ENCODE measurements at regions not wholly inside any gene's neighbourhood (a gene's known extent, or its start where the extent isn't known, plus 50 kb on each side); places are given as distances from the start of the nearest gene placed in this dataset.

DNA sequence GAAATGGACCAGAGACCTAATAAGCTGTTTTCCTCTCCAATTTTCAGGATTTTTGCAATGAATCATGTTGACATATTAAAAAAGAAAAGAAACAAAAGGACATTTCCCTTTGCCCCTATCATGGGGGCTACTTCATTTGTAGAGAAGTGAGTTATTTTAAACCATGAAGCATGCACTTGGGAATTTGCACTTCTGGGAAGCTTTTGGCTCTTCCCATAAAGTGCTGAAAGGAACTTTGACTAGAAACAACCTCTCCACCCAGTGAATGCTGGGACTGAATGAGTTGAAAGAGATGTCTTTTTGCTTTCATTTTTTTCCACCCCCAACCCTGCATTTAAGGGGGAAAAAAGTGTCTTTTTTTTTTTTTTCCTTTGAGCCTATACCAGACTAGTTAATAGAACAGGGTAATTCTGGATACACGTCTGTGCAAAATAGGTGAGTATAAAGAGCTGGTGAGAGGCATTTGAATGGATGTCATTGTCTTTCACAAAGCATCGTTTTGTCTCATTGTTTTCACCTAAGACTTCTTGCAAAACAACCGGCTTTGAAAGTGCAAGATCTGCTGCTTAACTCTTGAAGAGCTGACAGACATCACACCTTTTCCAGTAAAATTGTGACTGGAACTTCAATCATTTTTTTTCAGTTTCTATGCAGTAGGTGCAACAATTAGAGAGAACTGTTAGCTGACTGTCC is 138.7 kb upstream of the BACH2 start:
- no peak for DNase-seq (ENCODE audit: low read depth)

DNA sequence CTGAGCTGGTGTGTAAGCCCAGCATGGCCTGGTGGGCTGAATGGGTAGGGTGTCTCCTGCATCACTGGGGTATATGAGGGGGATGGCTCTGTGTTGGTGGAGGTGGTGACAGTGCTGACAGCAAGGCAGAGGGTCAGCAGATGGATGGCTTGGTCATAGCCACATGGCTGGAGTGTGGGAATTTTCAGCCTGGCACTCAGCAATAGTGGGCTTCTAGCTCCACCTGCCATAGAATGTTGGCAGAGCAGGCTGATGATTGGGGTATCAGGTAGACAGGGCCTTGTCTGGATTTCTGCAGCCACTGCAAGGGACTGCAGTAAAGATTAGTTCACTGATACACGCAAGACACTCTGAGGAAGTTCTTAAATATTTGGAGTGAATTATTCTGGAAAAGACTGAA is 137.5 kb upstream of the BACH2 start:
- DNase-seq (ENCODE audit: low read depth) = no peak

DNA sequence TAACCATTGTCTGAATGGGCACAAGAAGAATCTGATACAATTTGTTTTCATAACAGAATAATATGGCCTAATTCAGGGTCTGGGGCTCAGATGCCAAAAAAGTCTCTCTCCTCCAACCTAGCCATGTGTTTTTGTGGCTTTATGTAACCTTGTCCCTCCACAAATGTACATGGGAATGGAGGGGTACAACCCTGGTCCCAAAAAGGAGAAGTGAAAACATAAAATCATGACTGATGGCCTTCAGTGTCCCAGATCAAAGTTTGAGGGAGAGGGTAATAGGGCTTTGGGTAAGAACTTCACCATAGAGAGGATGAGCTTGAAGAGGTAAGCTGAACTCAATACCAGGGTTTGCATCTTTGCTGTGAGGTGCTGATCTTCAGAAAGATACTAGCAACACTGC is 136.3 kb upstream of the BACH2 start:
- no peak for DNase-seq (ENCODE audit: low read depth)

DNA sequence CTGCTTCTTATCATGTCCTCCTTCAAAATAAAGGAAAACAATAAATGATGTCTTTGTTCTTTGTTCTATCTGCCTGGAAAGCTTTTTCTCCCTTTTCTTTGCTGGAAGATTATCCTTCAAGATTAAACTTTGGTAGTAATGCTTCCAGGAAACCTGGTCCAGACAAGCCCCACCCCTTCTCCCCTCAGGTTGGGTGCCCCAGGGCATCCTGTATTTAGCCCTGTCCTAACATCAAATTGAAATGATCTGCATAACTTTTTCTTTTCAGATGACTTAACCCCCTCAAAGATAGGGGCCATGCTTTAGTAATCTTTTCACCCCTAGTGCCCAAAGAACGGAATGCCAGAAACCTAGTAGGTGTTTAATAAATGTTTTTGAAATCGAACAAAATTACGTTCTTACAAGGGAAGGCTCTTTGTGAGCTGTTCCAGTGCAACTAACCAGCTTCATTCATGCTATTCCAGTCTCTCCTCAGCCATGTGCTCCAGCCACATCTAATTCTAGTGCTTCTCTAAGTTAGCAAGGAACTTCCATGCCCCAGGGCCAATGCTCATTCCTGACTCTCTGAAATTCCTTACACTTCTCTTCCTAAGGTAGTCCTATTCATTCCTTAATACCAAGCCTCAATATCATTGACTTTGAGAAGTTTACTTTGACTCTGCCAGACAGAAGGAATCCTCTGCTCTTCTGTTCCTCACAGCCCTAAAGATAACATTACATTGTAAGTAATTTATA is 135.6 kb upstream of the BACH2 start:
- DNase-seq (ENCODE audit: low read depth) = no peak

DNA sequence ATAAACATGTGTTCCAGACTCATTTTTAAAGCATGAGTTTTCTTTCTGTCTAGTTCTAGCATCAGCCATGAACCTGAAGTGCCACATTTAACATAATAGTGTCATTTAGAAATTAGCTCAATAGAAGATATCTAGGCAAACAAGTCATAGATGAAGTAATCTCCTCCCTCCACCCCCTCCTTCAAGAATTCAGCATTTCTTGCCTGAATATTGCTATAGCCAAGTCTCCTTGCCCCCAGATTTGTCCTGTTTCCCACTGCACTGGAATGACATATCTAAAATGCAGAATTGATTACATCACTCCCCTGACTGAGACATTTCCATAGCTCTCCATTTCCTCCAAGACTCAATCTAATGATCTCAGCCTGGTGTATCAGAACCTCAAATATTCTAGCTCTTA is 134.9 kb upstream of the BACH2 start:
- DNase-seq (ENCODE audit: low read depth) = no peak

DNA sequence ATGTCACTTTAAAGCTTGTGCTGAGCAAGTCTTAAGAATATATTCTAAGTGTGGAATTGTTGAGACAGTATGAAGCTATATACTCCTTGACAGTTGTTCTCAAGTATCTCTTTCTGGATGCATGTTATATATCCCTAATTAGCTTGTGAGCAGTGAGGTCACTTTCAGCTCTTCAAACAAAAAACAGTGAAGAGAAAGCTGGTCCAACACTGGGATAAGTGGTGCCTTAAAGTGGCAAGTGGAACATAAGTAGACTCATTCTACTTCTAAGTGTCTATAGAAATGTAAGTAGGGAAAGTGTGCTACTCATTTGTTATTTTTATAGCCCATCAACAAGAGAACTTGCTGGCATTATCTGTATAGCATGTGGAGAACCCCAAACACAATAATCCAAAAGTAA is 133.1 kb upstream of the BACH2 start:
- no peak for DNase-seq (ENCODE audit: low read depth)

DNA sequence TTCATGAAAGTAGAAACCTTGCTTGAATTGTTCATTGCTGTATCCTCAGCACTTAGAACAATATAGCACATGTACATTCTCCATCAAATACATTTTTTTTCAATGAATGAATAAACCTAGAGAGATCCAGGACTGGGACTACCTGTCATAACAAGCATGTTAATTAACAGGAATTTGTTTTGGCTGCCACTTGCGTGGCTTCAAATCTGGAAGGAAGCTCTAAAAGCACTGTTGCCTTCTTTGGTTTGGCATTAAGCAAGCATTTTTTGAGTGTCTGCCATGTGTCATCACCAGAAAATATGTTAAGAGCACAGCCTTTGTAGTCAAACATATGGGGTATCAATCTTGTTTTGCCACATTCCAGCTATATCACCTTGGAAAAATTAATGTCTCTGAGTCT is 131.9 kb upstream of the BACH2 start:
- DNase-seq (ENCODE audit: low read depth) = no peak

DNA sequence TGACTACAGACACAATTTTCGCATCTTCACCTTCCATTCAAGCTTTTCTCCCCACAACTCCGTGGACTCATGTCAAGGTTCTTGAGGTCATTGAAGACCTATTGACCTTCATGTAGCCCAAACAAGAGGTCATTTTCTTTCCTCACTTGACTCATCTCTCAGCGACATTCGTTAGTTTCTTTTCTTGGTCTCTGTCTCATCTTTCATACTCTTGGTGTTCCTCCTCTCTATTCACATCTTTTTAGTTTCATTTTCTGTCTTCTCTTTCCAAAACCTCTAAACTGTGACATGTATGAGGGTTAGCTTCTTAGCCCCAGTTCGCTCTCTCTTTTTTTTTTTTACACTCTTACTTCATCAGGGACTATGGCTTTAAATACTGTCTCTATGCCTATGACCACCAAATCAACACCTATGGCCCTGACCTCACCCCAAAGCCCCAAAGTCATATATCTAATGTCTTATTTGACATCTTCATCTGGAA is 128.6 kb upstream of the BACH2 start:
- DNase-seq (ENCODE audit: low read depth) = no peak

DNA sequence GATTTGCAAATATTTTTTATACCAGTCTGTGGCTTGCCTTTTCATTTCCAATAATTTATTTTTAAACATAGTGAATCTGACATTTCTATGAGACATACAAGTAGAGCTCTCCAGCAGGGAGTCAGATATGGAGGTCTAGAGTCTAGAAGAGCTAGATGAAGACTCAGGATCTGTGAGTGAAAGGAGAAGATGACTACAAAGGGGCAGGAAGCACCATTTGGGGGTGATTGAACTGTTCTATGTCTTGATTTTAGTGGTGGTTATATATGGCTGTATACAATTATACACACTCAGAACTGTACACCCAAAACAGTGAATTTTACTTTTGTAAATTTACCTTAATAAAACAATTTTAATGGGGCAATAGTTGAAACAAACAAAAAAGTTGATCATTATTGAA is 127.9 kb upstream of the BACH2 start:
- no peak for DNase-seq (ENCODE audit: low read depth)

DNA sequence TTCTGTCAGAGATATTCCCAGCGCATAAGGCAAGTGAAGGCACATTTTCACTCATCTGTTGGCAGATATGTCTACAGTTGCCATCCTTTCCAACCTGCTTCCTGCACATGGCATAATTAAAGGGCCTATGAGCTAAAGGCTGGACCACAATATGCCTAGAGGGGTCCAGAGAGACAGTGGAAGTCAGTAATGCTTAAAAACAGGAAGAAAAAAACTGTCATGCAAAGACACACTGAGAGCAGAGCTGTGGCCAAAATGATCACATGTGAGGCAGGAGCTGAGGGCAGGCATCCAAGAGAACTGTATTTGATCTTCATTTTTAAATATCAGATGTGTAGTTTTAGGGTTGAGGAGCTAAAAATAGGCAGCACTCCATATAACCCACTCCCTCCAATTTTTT is 125.0 kb upstream of the BACH2 start:
- DNase-seq (ENCODE audit: low read depth) = no peak

DNA sequence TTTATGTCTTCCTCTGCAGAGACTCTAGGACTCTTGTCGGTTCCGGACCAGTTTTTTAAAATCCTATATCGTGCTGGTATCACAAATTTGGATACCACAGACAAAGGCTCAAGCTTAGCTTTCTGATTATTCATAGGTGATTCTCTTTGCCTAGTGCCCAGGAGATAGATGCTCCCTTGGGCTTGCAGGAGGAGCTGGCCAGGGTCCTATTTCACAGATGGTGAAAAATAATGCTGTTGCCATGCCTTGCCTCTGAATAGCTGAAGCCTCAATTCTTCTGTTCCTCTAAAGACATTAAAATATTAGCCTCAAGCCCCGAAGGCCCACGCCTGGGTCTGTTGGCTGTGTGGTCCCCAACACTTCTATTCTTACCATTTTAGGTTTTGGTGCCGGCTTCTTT is 123.9 kb upstream of the BACH2 start:
- DNase-seq (ENCODE audit: low read depth) = no peak

DNA sequence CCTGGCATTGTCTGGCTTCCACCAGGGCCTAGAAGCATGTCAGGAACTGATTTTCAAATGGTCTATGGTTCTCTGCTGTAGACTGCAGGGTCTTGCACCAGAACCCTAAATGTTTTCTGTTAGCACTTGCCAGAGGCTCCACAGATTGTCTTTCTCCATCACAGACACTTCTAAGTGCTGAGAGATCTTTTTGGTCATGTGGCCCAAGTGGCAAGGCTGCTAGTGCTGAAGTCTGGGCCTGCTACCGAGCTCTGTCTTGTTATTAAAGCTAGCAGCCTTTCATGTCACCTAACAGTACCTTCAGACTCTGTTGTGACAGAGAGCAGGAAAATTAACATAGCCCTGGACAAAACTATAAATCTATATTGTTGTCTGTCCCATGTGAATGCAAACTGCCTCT is 120.7 kb upstream of the BACH2 start:
- no peak for DNase-seq (ENCODE audit: low read depth)

DNA sequence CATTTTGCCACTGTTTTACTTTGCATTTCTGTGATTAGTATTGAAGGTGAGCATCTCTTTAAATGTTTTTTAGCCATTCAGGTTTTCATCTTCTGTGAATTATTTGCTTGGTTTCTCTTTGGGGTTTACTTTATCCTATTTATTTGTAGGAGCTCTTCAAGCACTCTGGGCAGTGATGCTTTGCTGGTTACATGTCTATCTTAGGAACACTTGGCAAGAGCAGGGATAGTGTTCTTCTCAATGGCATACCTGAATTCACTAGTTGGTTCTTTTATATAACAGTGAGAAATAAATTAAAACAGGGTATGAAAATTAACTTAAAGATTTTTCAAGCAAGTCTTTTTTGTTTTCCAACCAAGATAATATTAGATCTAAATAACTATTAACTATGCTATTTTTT is 119.7 kb upstream of the BACH2 start:
- no peak for DNase-seq (ENCODE audit: low read depth)

DNA sequence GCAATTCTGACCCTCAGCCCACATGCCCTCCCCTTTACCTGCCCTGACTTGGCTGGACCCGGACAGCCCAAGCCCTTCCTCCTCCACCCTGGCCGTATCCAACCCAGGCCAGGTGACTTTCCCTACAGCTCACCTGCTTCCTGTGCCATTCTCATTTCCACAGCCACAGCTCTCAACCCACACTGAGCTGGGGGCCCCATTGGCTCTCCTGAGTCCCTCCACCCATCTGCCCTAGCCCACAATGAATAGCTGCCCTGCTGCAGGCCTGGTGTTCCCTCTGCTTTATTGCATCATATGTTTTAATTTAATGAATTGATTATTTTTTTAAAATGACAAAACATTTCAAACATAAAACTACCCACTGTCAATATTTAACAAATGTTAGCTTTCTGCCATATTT is 118.5 kb upstream of the BACH2 start:
- no peak for DNase-seq (ENCODE audit: low read depth)

DNA sequence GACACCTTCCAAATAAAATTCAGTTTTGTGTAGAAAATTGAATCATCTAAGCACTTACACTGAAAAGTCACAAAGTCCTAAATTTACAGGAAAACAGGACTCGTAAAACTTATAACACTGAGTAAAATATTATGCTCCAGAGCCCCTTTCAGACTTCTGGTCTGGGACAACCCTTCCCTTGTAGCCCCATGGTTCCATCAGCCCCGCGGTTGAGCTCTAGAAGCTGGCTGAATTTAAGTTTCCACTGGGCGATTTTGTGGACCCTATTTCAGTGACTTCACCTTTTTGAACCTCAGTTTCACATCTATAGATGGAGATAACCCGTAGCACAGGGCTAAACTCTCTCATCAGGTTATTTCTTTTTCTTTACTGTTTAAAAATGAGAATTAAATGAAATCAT is 117.7 kb upstream of the BACH2 start:
- no peak for DNase-seq (ENCODE audit: low read depth)

DNA sequence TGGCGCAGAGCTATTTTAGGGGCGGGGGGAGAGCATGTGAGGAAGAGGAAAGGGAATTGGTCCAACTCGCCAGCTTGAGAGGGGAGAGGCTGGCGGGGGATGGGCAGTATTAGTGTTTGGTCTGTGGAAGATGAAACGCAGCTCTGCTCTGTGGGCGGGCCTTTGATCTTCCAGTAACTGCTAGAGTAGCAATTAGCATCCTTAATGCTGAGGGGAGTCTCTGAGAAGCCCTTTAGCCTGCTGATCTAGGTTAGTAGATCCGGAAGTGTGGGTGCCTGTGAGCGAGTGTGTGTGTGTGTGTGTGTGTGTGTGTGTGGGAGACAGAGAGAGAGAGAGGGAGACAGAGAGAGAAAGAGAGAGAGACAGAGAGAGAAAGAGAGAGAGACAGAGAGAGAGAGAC is 117.2 kb upstream of the BACH2 start:
- peak; percentile 55 for DNase-seq (ENCODE audit: low read depth)

DNA sequence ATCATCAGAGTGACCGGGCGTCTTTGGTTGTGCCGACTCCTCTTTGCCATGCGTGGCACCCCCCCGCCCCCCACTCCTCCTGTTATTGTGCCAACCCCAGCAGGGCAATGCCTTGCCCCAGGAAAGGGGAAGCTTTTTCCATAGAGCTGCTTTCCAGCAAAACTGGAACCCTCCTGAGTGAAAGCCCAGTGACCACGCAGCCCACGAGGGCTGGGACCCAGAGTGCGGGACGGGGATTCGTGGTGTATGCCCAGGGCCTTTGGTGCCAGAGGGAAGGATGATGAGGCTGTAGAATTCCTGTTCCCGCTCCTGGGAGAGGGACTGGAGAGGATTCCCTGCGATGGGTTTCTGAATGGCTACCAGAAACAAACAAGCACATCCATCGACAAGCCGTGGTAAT is 116.8 kb upstream of the BACH2 start:
- no peak for DNase-seq (ENCODE audit: low read depth)

DNA sequence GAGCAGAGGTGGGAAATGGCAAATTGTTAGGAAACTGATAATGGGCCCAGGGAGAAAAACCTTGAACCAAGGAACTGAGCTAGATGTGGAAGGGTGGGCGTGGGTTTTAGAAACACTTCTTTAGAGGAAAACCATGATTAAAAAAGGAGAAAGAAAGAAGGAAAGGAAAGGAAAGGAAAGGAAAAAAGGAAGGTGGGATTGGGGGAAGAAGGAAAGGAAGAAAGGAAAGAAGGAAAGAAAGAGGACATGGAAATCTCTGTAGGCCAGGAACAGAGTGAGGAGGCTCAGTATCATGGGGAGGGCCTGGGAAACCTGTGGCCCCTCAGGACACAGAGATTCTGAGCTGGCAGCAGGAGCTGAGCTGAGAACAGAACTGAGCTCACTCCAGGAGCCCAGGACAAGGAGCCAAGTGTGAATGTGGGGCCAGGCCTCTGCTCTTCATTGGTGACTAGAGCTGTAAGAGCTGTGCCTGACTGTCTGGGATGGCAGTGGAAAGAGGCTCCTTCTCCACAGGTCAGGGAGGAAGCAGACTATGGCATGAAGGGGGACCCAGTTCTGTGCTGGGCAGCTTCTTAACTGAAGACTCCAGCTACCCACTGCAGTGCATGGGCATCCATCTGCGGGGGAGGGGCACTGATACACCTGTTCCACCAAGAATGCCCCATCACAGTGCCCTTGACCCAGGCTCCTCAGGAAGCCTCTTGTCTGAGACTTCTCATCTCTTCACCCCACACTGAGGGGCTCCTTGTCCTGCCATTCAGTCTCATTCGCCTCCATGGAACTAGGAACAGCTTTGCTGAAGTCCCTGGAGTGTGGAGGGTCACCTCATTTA is 116.1 kb upstream of the BACH2 start:
- DNase-seq (ENCODE audit: low read depth) = no peak

DNA sequence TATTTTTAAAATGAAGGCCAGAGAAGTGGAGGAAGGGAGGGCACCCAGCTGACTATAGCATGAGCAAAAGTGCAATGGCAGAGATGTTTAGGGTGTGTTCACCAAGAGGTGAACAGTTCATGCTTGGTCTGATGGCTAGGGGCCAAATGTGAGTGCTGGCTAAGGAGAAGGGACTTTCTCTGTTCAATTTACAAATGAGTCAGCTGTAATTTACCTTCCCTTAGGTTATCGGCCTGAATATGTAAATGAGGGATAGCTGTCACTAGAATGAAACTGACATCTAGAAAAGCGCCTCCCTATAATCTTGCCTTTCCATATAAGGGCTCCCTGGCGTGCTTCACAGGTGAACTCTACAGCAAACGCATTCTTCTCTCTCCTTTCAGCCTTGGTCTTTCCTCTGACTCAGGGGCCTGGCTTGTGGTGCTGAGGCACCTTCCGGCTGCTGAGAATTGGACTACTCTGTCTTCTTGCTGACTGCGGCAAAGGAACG is 114.7 kb upstream of the BACH2 start:
- DNase-seq (ENCODE audit: low read depth) = no peak

DNA sequence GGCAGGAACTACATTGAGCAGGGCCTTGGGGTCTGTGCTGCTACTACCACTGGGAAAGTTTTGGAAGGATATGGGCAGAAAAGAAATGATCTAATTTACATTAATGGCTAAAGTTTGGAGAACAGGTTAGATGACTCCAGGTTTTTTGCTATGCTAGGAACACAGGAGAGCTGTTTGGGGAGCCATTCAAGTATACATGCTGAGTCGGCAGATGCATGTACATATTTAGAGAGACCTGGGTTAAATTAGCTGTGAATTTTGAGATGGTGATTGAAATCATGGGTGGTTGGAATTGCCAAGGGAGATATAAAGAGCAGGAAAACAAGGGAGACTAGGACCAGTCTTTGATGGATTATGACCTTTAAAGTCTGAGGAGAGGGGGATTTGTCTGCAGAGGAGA is 113.1 kb upstream of the BACH2 start:
- no peak for DNase-seq (ENCODE audit: low read depth)

DNA sequence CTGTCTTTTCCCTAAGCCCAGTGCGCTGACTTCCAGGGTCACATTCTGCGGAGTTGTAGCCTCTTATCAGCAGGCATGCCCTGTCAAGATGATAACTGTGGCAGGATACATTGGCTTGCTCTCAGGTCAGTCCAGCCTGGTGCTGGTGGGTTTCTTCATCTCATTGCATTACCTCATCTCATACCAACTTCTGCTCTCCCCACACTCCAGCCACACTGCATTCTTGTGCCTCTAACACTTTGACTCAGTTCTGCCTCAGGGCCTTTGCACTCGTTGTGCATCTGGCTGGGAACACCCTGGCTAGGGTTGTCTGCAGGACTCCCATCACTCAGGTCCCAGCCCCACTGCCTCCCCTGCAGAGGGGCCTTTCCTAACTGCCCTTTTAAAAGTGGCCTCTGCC is 110.3 kb upstream of the BACH2 start:
- DNase-seq (ENCODE audit: low read depth) = no peak

DNA sequence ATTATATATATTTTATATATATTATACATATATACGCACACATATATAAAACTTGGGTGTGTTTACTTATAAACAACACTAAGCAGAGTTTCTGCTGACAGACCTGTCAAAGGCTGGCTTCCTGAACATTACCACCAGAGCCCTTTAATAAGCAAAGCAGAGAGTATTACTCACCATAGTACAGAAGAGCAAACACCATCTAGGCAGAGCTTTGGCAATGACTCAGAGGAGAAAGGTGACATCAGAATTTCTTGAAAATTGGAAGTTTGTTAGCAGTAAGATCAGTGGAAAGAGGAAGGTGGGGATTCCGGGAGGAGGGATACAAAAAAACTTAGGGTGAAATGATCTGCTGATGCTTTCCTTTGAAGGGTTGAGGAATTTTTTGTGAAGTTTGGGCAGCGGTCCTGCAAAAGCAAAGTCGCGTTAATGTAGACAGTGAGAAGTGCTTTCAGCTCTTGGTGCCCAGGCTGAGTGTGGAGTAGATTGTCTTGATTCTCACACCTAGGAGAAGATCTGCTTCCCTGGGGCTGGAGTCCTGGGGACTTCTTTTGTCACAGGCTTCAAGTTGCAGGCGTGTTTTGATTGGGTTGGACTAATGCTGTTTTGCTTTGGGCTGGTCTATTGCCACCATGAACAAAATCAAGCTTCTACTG is 109.6 kb upstream of the BACH2 start:
- DNase-seq (ENCODE audit: low read depth) = no peak

All from stimulated activated CD8-positive, alpha-beta memory T cell treated with anti-CD3 and anti-CD28 coated beads, Interleukin-15, amount 100 ng/mL, for 1 hour (primary cell).